K562 (cell line): ENCODE measurements at regions not wholly inside any gene's neighbourhood (a gene's known extent, or its start where the extent isn't known, plus 50 kb on each side); places are given as distances from the start of the nearest gene placed in this dataset.

Experiments used
- BHLHE40 ChIP-seq: IDR thresholded peaks from 2 replicates; pipeline ENCODE4 v1.6.1; 2011; ENCODE audit warnings: low read length, improper control_type of control experiment
- CTCF ChIP-seq, 3 experiments: IDR thresholded peaks in 2 of 3; conservative IDR thresholded peaks in 1 of 3; 2 replicates each; pipeline ENCODE4 v1.5.1; 2011 to 2012; ENCODE audit warnings: low read length in 3 of 3, mild to moderate bottlenecking in 3 of 3, control low read depth in 2 of 3, improper control_type of control experiment in 1 of 3, inconsistent platforms in 1 of 3, low read depth in 1 of 3, mixed read lengths in 1 of 3, moderate library complexity in 1 of 3; ENCODE audit not compliant: insufficient read depth in 2 of 3
- FIP1L1 ChIP-seq: fragments of 200-400 bp; formaldehyde crosslinking; IDR thresholded peaks from 2 replicates; pipeline ENCODE4 v1.6.1; 2018; ENCODE audit warnings: mild to moderate bottlenecking, low read depth, low read length; ENCODE audit not compliant: poor library complexity, severe bottlenecking
- JUND ChIP-seq, 2 experiments: IDR thresholded peaks; 2 replicates in 1 of 2; 3 replicates in 1 of 2; pipeline ENCODE4 v1.6.1; 2011; ENCODE audit warnings: borderline replicate concordance in 2 of 2, low read depth in 2 of 2, low read length in 2 of 2, improper control_type of control experiment in 1 of 2, missing biosample characterization in 1 of 2, missing genetic modification characterization in 1 of 2, missing genetic modification reagents in 1 of 2
- PCBP2 ChIP-seq: fragments of 200-400 bp; formaldehyde crosslinking; IDR thresholded peaks from 2 replicates; pipeline ENCODE4 v1.6.1; 2018; ENCODE audit warnings: low read length, low read depth, mild to moderate bottlenecking, moderate library complexity; ENCODE audit not compliant: poor library complexity, severe bottlenecking
- TAF1 ChIP-seq: IDR thresholded peaks from 2 replicates; pipeline ENCODE4 v1.6.1; 2011; ENCODE audit warnings: mild to moderate bottlenecking, low read length, moderate library complexity; ENCODE audit not compliant: insufficient read depth, control insufficient read depth, severe bottlenecking; ENCODE audit errors: extremely low read depth
- USF1 ChIP-seq: sonication (generic); formaldehyde crosslinking; IDR thresholded peaks from 2 replicates; pipeline ENCODE4 v1.9.0; 2022; ENCODE audit warnings: mild to moderate bottlenecking, missing genetic modification reagents
- ZNF347 ChIP-seq: fragments of 450-650 bp; formaldehyde crosslinking; IDR thresholded peaks from 2 replicates; pipeline ENCODE4 v1.4.0; 2020; ENCODE audit warnings: low read depth, mild to moderate bottlenecking, moderate library complexity
- TF ChIP-seq, protein P1 (sequence below): fragments of 250-450 bp; sonication (Bioruptor Pico); IDR thresholded peaks from 2 replicates; pipeline ENCODE4 v1.4.0; 2020; ENCODE audit warnings: mild to moderate bottlenecking, moderate library complexity

- TF ChIP-seq ZNF347 (CRISPR knock-in tag) (no peak), CTCF (IDR thresholded peaks at IDR 0.05 in 2 of 3, conservative IDR thresholded peaks at IDR 0.05 in 1 of 3; ENCODE audit: insufficient read depth in 2 of 3, low read depth in 1 of 3, low read length in 3 of 3) (no peak), PCBP2 (no peak), BHLHE40 (no peak), USF1 (CRISPR knock-in tag) (no peak), JUND (IDR thresholded peaks at IDR 0.05; ENCODE audit: borderline replicate concordance, low read depth, low read length) (no peak), JUND (tag; IDR thresholded peaks at IDR 0.05; ENCODE audit: borderline replicate concordance, low read depth, low read length) (no peak), TAF1 (no peak), FIP1L1 (no peak)
- TF ChIP-seq, protein P1, sequence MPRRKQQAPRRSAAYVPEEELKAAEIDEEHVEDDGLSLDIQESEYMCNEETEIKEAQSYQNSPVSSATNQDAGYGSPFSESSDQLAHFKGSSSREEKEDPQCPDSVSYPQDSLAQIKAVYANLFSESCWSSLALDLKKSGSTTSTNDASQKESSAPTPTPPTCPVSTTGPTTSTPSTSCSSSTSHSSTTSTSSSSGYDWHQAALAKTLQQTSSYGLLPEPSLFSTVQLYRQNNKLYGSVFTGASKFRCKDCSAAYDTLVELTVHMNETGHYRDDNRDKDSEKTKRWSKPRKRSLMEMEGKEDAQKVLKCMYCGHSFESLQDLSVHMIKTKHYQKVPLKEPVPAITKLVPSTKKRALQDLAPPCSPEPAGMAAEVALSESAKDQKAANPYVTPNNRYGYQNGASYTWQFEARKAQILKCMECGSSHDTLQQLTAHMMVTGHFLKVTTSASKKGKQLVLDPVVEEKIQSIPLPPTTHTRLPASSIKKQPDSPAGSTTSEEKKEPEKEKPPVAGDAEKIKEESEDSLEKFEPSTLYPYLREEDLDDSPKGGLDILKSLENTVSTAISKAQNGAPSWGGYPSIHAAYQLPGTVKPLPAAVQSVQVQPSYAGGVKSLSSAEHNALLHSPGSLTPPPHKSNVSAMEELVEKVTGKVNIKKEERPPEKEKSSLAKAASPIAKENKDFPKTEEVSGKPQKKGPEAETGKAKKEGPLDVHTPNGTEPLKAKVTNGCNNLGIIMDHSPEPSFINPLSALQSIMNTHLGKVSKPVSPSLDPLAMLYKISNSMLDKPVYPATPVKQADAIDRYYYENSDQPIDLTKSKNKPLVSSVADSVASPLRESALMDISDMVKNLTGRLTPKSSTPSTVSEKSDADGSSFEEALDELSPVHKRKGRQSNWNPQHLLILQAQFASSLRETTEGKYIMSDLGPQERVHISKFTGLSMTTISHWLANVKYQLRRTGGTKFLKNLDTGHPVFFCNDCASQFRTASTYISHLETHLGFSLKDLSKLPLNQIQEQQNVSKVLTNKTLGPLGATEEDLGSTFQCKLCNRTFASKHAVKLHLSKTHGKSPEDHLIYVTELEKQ (CRISPR knock-in tag), result no peak
These were observed 407.7 kb upstream of the JARID2 start for GRCh38 chr6:14838133-14838583.
